HEK293 (cell line): ENCODE measurements at regions not wholly inside any gene's neighbourhood (a gene's known extent, or its start where the extent isn't known, plus 50 kb on each side); places are given as distances from the start of the nearest gene placed in this dataset.

ENCODE experiments used
- CTCF ChIA-PET: fragments of 350-600 bp; formaldehyde crosslinking; extraction: SDS; loops from one replicate; lab custom pipeline; 2021; ENCODE audit warnings: antibody characterized with exemption; lab: Yijun Ruan, JAX
- POLR2A ChIA-PET: fragments of 300-600 bp; formaldehyde crosslinking; extraction: SDS; loops from one replicate; lab custom pipeline; 2020; ENCODE audit warnings: antibody characterized with exemption, inconsistent platforms; lab: Yijun Ruan, JAX
- H3K27ac ChIP-seq: fragments of 200-500 bp; sonication (Bioruptor generic); 2 replicates; pipeline ENCODE4 v1.5.1; 2014; ENCODE audit warnings: low read depth, low read length, control low read depth, inconsistent platforms; ENCODE audit errors: extremely low read depth
- H3K36me3 ChIP-seq, 2 experiments: fragments of 200-500 bp in 1 of 2; sonication (Bioruptor generic) in 1 of 2; 1 replicate in 1 of 2; 2 replicates in 1 of 2; pipeline ENCODE4 v1.5.1; 2014 to 2017; ENCODE audit warnings: inconsistent platforms in 2 of 2, low read length in 2 of 2; ENCODE audit not compliant: control insufficient read depth in 2 of 2, insufficient read depth in 1 of 2
- H3K4me1 ChIP-seq: fragments of 200-500 bp; sonication (Bioruptor generic); 2 replicates; pipeline ENCODE4 v1.5.1; 2014; ENCODE audit warnings: mild to moderate bottlenecking, low read length, inconsistent platforms; ENCODE audit not compliant: control insufficient read depth, insufficient read depth
- H3K4me3 ChIP-seq: 2 replicates; pipeline ENCODE4 v1.5.1; 2011; ENCODE audit warnings: low read depth, mild to moderate bottlenecking, control low read depth, low read length, moderate library complexity
- H3K9me3 ChIP-seq: fragments of 200-500 bp; sonication (Bioruptor generic); 2 replicates; pipeline ENCODE4 v1.5.1; 2014; ENCODE audit warnings: low read depth, low read length, inconsistent platforms; ENCODE audit not compliant: control insufficient read depth, insufficient read depth
- BCL11A ChIP-seq: fragments of 450-650 bp; formaldehyde crosslinking; IDR thresholded peaks from 2 replicates; pipeline ENCODE4 v1.5.1; 2016; ENCODE audit warnings: low read depth, missing biosample characterization, missing genetic modification characterization
- BCL11B ChIP-seq: fragments of 450-650 bp; formaldehyde crosslinking; IDR thresholded peaks from 2 replicates; pipeline ENCODE4 v1.5.1; 2016; ENCODE audit warnings: low read depth, missing biosample characterization, missing genetic modification characterization
- HOXC10 ChIP-seq: sonication (generic); formaldehyde crosslinking; IDR thresholded peaks from 2 replicates; pipeline ENCODE4 v1.8.1; 2023; ENCODE audit warnings: mild to moderate bottlenecking, missing genetic modification reagents
- KLF1 ChIP-seq: fragments of 450-650 bp; formaldehyde crosslinking; IDR thresholded peaks from 2 replicates; pipeline ENCODE4 v1.5.1; 2016; ENCODE audit warnings: missing biosample characterization, missing genetic modification characterization
- KLF7 ChIP-seq: fragments of 450-650 bp; formaldehyde crosslinking; IDR thresholded peaks from 2 replicates; pipeline ENCODE4 v1.5.1; 2016; ENCODE audit warnings: missing biosample characterization, missing genetic modification characterization, borderline replicate concordance
- KLF8 ChIP-seq: fragments of 450-650 bp; formaldehyde crosslinking; IDR thresholded peaks from 2 replicates; pipeline ENCODE4 v1.5.1; 2016; ENCODE audit warnings: missing biosample characterization, missing genetic modification characterization
- KLF9 ChIP-seq: fragments of 450-650 bp; formaldehyde crosslinking; IDR thresholded peaks from 2 replicates; pipeline ENCODE4 v1.5.1; 2016; ENCODE audit warnings: missing biosample characterization, missing genetic modification characterization, low read depth
- SP3 ChIP-seq: fragments of 450-650 bp; formaldehyde crosslinking; IDR thresholded peaks from 2 replicates; pipeline ENCODE4 v1.5.1; 2016; ENCODE audit warnings: missing biosample characterization, missing genetic modification characterization
- ZNF138 ChIP-seq: fragments of 450-650 bp; formaldehyde crosslinking; IDR thresholded peaks from 2 replicates; pipeline ENCODE4 v1.5.1; 2016; ENCODE audit warnings: missing biosample characterization, missing genetic modification characterization, borderline replicate concordance
- ZNF2 ChIP-seq: fragments of 450-650 bp; formaldehyde crosslinking; IDR thresholded peaks from 2 replicates; pipeline ENCODE4 v1.5.1; 2016; ENCODE audit warnings: missing biosample characterization, missing genetic modification characterization
- ZNF292 ChIP-seq: fragments of 450-650 bp; formaldehyde crosslinking; IDR thresholded peaks from 2 replicates; pipeline ENCODE4 v1.5.1; 2016; ENCODE audit warnings: low read depth, missing biosample characterization, missing genetic modification characterization, borderline replicate concordance
- ZNF391 ChIP-seq: fragments of 450-650 bp; formaldehyde crosslinking; IDR thresholded peaks from 2 replicates; pipeline ENCODE4 v1.5.1; 2016; ENCODE audit warnings: low read depth, missing biosample characterization, missing genetic modification characterization, borderline replicate concordance
- ZNF398 ChIP-seq: fragments of 450-650 bp; formaldehyde crosslinking; IDR thresholded peaks from 2 replicates; pipeline ENCODE4 v1.5.1; 2017; ENCODE audit warnings: missing biosample characterization, missing genetic modification characterization
- ZNF488 ChIP-seq: fragments of 450-650 bp; formaldehyde crosslinking; IDR thresholded peaks from 2 replicates; pipeline ENCODE4 v1.5.1; 2016; ENCODE audit warnings: missing biosample characterization, missing genetic modification characterization
- ZNF555 ChIP-seq: fragments of 450-650 bp; formaldehyde crosslinking; conservative IDR thresholded peaks from 2 replicates; pipeline ENCODE4 v1.5.1; 2017; ENCODE audit warnings: missing biosample characterization, mild to moderate bottlenecking, missing genetic modification characterization, inconsistent platforms
- ZNF561 ChIP-seq: fragments of 450-650 bp; IDR thresholded peaks from 2 replicates; pipeline ENCODE4 v1.5.1; 2018; ENCODE audit warnings: missing biosample characterization, missing genetic modification characterization, borderline replicate concordance
- ZNF626 ChIP-seq: fragments of 450-650 bp; sonication (Bioruptor Pico); formaldehyde crosslinking; IDR thresholded peaks from 2 replicates; pipeline ENCODE4 v1.5.1; 2018; ENCODE audit warnings: missing biosample characterization, missing genetic modification characterization, inconsistent platforms
- ZNF654 ChIP-seq: fragments of 450-650 bp; formaldehyde crosslinking; IDR thresholded peaks from 2 replicates; pipeline ENCODE4 v1.5.1; 2016; ENCODE audit warnings: low read depth, missing biosample characterization, missing genetic modification characterization
- ZNF768 ChIP-seq: fragments of 450-650 bp; formaldehyde crosslinking; IDR thresholded peaks from 2 replicates; pipeline ENCODE4 v1.5.1; 2018; ENCODE audit warnings: missing biosample characterization, mild to moderate bottlenecking, missing genetic modification characterization
- ZSCAN18 ChIP-seq: fragments of 450-650 bp; formaldehyde crosslinking; IDR thresholded peaks from 2 replicates; pipeline ENCODE4 v1.5.1; 2016; ENCODE audit warnings: missing biosample characterization, missing genetic modification characterization
- ZSCAN4 ChIP-seq: fragments of 450-650 bp; formaldehyde crosslinking; IDR thresholded peaks from 2 replicates; pipeline ENCODE4 v1.5.1; 2017; ENCODE audit warnings: missing biosample characterization, missing genetic modification characterization

- no peak for TF ChIP-seq ZNF488 (tag by site-specific recombination)
These were observed 536.3 kb downstream of the TLE4 start (continued) for GRCh38 chr9:80107931-80108660.

- H3K4me1 ChIP-seq, result no peaks in the 10 kb centered on the region
- no peaks in the 10 kb centered on the region for H3K36me3 ChIP-seq
- POLR2A ChIA-PET, result no interaction called here
- no peak overlapping the region for H3K4me3 ChIP-seq
- no peak overlapping the region for H3K27ac ChIP-seq
- TF ChIP-seq ZNF626 (tag by site-specific recombination) (no peak), ZNF555 (tag by site-specific recombination) (no peak), HOXC10 (CRISPR knock-in tag) (no peak), KLF9 (tag by site-specific recombination) (no peak), KLF8 (tag by site-specific recombination) (no peak), ZSCAN4 (no peak), ZNF2 (tag by site-specific recombination) (no peak), ZNF654 (tag by site-specific recombination) (no peak), ZNF391 (no peak), ZNF398 (no peak), ZNF292 (tag by site-specific recombination) (no peak), KLF7 (no peak), ZSCAN18 (tag by site-specific recombination) (no peak), ZNF138 (tag by site-specific recombination) (no peak), SP3 (tag by site-specific recombination) (no peak), BCL11A (tag by site-specific recombination) (no peak), KLF1 (no peak), ZNF561 (tag by site-specific recombination) (no peak), BCL11B (tag by site-specific recombination) (no peak), ZNF768 (tag by site-specific recombination) (no peak)
- CTCF ChIA-PET, result no interaction called here
- no peaks in the 10 kb centered on the region for H3K9me3 ChIP-seq
These were observed 525.7 kb downstream of the TLE4 start for GRCh38 chr9:80097476-80097875.
